Activated T-cell treated with anti-CD3 and anti-CD28 coated beads, Interleukin-2, amount 50 U/mL, for 1 hour (primary cell): ENCODE measurements at regions not wholly inside any gene's neighbourhood (a gene's known extent, or its start where the extent isn't known, plus 50 kb on each side); places are given as distances from the start of the nearest gene placed in this dataset.

ENCODE experiments used
- DNase-seq: peaks from one replicate; pipeline ENCODE4 v3.0.0-alpha.2; 2020

DNA sequence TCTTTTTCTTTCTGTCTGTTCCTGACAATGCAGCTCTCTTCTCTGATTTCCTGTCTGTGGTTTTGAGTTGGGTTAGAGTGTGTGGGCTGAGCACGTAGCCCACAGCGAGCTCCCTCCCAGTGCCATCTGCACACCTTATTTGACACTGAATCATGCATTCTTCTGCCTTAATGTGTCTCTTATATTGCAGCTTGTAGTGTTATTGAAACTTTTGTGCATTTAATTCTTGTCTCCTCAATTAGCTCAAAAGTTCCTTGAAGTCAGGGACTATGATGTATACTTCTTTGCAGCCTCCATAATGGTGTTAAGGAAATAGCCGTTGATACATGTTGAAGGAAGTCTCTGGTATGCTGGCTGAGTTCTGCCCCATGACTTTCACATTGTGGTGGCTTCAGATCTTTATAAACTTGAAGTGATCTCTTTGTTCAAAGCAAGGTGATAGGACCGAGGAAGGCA is 576.2 kb upstream of the CLINT1 start:
- peak; percentile 21 for DNase-seq

DNA sequence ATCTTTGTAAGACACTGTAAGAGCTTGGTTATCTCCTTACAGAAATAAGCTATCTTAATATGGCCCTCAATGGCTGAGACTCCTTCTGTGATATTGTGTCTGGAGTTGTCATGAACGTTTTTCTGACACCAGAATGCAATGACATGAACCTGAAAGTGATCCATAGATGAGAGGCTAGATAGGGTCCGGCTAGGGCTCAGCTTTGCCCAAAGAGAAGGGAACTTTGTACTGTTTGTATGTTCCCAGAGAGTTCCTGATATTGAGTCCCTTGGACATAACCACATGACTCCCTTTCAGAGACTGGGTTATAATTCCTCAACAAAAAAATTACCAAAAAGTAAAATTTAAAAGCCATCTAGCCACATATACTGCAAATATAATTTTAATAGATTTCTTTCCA is 575.8 kb upstream of the CLINT1 start:
- DNase-seq = no peak

DNA sequence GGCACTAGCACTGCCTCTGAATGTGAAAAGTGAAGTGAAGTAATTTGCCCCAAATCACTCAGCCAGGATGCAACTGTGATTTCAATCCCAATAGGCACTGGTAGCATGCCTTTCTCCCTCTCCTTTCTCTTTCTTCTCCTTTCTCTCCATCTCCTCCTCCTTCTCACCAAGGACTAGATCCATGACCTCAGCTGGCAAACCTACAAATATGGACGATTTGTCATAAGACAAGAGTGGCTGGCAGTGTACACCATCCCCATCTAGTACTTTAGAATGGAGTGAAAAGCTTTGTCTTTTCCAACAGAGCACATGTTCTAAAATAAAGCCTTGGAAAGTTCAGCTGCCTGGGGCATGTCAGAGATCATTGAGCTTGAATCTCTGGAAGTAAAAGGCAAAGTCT is 574.7 kb upstream of the CLINT1 start:
- no peak for DNase-seq

DNA sequence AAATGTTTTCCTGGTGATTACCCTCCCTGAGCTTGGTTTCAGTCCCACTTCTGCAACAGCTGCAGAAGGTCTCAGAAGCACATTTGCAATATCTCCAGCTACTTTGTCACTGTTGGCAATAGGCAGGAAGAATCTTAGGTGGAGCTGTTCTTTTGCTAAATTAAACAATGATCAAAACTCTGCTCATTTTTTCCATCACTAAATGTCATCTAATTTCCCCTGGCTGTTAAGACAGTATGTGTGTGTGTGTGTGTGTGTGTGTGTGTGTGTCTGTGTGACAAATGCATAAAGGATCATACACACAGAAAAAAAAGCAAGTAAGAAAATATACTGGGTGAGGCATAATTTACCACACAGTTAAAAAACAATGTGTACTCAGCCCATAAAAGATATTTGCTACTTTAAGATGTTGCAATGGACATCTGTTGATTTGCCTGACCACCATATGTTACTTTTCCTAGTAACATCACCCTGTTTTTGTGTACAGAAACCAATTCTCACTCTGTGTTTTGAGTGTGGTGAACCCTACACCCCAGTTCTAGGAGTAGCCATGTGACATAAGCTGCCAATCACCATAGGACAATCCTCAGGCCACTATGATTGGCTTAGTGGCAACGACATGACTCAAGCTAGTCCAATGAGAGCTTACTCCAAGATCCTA is 572.6 kb upstream of the CLINT1 start:
- DNase-seq = no peak

DNA sequence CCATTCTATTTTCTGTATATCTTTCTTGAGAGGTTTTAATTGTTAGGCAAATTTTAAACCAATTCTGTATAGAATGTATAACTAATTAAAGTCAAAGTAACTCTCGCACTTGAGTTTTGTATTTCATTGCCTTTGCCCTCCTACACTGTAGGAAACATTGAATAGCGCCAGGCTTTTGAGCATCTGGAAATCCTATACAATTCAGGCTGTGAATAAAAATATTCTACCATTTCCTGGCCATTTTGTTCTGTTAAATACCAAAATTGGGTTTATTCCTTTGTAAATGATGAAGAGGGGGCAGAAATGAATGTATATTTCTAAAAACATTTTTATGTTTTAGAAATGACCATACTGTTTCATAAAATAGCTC is 571.8 kb upstream of the CLINT1 start:
- DNase-seq = no peak

DNA sequence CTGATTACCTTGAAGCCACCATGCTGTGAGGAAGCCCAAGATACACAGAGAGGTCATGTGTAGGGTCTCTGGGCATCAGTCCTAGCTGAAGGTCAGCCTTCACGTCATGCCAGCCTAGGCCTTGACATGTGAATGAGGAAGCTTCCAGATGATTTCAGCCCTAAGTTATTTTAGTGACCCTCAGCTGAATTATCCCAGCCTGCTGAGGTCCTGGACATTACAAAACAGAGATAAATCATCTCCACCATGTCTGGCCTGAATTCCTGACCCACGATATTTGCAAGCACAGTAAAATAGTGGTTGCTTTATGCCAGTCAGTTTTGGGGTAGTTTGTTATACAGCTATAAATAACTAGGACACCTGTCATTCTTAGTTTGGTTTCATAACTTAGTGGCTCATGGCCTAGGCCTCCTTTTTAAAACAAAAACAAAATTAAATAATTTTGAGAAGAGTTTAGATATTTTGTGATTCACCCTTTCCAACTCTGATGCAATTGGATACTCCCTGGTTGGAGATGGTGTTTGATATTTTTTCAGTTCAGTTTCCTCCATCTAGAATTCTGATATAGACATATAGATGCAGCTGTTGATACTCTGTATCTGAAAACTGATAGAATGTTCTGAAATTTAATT is 571.3 kb upstream of the CLINT1 start:
- DNase-seq = no peak

DNA sequence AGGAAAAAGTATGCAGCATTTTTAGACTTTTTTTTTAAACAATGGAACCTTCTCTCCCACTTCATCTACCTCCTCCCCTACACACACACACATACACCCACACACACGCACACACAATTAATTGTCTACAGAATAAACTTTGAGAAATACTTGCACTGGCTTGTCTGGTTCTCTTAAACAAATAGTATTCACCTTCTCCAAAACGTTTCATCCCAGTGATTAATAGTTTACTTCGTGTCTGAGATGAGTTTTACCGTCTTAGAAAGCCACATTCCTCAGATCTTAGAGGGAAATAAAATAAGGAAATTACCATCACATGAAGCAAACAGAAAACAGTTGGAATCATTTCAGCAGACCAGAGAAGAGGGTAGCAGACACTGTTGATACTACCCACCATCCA is 570.6 kb upstream of the CLINT1 start:
- DNase-seq = no peak

DNA sequence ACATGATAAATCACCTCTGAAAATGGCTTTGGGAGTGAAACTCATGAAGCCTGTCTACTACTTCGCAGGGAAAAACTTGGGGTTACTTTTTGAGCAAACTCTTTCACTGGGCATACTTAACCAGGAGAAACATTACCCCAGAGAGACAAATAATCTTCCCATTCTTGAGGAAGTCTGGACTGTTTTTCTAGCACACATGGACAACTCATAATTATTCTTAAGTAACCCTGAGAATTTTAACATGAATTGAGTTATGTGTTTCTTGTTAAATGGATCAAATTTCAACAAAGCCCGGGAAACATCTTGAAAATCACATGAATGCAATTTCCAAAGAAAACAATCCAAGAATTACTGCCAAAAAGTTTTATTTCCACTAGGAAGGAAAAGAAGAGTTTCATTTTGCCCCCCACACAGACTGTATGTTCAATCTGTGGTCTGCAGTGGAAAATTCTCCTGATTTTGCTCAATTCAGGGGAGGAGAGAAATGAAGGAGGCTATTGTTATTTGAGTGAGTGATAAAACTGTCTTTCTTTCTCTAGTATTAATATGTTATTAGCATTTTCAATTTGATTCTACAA is 564.8 kb upstream of the CLINT1 start:
- DNase-seq = no peak

DNA sequence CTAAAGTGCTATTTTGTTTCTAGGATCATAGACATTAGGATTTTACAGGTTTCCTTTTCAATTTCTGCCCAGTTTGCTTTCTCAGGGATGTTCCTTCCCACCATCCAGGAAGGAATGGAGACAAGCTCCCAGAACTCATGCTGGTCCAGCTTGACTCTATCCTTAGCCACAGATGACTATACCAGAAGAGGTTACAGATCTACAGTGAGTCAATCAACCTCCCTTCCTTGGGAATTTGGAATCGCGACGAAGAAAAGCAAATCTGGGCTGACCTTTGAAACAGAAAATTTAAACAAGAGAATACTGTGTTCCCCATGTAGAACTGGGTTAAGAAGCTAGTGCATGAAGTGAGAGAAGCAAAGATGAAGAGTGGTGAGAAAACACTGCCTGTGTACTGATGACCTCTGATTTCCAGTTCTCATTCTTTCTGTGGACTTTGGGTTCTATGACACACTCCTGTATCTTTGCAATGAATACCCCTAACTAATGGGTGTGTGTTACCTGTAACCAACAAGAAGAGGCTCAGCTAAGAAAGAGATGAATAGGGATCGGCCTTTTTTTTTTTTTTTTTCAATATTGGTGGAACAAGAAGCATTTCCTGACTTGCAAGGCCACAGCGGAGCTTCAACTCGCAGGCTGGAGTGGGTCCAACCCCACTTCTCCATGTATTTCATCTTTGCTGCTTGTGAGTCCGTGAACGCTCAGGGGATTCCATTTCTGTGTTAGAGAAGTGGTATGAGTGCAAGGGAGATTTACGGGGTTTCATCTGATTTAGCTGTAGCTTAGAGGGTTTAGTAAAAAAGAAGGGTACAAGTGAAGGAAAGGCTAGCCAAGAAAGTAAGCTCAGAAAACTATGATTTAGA is 563.9 kb upstream of the CLINT1 start:
- DNase-seq = no peak

DNA sequence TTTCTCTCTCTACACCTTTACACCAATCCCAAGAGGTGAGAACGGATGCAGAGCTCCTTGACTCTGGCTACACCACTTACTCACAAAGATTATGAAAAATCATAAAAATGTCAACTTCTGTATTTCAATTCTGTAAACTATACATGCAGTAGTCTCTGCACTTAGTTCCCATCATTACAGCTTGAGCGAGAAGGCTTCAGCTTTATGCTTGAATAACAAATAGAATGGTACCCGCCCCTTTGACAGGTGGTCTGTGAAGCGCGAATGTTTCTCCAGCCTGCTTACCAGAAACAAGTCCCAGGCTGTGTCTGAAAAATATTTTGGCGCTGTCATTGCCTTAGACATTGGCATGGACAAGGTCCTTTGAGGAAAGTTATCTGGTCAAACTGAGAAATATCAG is 562.4 kb upstream of the CLINT1 start:
- DNase-seq = no peak

DNA sequence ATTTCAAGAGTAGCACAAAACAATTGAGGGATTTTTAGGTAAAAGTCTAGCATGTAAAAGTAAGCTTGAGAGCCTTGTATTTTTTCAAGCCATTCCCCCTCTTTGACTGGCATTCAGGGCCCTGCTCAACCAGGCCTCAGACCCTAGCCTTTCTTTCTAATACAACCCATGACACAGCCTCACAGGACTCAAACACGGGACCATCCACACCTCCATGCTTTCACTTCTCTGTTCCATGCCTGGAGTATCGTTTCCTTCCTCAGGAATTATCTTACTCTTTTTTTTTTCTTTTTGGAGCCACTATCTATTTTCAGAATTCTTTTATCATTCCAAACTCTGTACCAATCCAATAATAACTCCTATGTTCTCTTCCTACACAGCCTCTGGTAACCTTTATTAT is 560.2 kb upstream of the CLINT1 start:
- no peak for DNase-seq

DNA sequence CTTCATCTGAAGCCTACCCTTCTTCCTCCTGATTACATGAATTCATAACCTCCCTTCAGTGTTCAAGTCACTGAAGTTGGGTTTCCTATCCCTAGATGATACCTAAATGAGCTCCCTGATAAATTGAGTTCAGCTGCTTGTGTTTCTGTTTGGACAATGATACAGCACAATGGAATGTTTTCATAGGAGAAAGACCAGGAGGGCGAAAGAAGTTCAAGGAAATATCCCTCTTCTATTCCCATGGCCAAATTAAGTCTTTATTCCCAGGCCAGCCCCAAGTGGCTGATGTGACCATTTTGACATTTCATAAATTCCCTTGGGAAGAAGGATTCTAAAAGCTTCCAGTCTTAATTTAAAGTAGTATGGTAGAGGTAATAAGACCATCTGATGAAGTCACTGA is 555.8 kb upstream of the CLINT1 start:
- no peak for DNase-seq

DNA sequence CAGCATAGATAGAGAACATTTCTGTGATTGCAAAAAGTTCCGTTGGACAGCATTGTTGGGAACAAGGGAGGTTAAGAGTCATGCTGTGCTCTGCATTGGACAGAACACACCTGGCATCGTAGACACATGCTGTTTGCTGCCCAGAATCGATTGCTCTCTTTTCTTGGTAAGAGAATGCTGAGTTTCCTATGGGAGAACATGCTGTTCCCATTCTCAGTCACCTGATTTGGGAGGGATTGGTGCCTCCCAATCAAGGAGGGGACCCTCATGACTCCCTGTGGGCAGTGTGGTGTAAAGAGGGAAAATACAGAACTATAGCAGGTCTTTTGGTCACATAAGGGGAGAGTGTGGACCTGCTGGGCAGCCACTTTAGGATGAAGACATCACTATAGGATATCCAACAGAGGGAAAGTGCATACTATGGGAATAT is 555.4 kb upstream of the CLINT1 start:
- DNase-seq = no peak

DNA sequence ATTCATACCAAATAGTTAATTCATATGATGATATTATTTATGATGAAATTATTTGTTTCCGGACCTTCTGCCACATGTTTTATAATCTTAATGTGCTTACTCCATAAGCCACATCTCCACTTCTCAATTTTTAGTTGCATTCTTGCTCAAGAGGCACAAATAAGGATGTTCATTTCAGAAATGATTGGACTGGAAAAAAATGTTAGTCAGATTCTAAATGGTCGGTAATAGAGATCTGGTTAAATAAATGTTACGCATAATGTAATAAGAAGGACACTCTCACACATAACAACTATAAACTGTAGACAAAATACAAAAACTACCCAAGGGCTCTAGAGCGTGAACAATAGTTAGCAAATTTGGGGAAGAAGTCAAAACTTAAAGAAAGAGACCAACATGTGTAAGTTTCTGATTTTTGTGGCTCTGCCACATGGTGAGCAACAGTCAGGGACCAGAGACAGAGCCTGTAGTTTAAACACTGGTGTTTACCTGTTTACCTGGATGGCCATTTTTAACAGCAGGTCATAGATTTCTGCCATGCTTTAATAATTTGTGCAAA is 554.3 kb upstream of the CLINT1 start:
- DNase-seq = no peak

DNA sequence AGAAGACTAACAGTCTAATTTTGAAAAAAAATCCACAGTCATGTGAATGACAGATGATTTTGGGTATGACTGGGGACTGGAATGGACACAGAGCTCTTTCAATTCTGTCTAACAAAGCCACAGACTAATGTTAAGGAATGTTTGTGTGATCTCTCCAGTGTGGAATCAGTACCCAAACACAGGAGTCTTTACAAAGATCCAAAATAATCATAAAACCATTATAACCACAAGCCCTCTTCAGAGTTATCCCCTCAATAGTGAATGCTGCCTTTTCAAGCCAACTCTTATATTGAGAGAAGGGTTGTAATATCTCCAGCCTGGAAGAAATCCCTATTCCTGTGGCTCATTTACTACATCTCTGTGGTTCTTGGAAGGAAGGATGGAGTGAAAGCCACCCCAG is 552.0 kb upstream of the CLINT1 start:
- DNase-seq = no peak

DNA sequence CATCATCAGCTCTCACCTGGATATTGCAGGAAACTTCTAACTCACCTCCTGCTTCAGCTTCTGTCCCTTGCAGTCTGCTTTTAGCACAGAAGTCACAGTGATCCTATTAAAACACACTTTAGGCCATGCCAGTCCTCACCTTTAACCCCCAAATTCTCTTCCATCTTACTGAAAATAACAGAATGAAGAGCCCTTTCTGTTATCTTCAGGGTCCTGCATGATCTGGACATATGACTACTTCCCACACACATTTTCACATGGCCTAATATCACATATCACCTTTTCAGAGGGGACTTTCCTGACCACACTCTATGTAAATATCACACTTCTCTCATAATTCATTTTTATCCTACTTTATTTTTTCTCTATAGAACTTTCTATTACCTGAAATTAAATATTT is 550.6 kb upstream of the CLINT1 start:
- no peak for DNase-seq

DNA sequence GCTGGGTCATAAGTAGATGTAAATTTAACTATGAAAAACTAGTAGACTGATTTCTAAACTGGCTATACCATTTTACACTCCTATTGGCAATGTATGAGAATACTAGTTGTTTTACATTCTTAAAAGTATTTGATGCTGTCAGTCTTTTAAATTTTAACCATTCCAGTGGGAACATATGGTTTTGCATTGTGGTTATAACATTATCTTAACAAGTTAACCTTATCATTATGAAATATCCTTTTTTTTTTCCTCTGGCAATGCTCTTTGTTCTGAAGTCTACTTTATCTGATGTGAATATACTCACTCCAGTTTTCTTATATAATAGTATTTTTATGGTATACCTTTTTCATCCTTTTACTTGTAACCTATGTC is 548.9 kb upstream of the CLINT1 start:
- no peak for DNase-seq

DNA sequence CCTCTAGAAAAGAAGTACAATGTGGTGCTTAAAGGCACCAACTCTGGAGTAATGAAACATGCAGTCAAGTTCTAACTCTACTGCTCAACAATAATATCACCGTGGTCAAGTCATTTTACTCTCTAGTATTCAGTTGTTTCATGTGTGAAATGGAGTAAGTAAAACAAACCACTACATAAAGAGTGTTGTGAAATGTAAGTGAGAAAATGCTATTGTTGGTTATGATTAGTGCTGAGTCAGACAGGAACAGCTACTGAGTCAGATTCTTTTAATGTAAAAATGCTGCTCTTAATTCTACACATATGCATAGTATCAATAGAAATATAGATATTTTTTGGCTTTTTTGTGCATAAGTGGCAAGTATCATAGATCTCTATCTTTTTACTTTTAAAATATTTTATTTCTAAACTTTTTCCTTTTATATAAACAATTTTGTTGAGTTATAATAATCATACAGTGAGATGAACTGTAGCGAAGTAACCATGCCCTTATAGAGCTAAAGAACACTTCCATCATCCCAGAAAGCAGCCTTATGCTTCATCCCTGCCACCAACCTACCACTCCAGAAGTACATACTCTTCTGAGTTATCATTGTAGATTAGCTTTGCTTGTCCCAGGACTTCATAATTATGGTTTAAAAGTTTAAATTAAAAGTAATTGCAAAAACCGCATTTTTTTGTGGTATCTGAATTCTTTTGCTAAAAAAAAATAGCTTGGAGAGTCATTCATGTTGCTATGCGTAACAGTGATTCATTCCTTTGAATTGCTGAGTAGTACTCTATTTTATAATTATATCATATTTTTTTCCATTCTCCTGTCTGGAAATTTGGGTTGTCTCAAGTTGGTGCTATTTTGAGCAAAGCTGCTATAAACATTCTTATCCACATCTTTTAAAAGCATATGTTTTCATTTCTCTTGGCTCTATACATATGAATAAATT is 548.2 kb upstream of the CLINT1 start:
- DNase-seq = no peak

DNA sequence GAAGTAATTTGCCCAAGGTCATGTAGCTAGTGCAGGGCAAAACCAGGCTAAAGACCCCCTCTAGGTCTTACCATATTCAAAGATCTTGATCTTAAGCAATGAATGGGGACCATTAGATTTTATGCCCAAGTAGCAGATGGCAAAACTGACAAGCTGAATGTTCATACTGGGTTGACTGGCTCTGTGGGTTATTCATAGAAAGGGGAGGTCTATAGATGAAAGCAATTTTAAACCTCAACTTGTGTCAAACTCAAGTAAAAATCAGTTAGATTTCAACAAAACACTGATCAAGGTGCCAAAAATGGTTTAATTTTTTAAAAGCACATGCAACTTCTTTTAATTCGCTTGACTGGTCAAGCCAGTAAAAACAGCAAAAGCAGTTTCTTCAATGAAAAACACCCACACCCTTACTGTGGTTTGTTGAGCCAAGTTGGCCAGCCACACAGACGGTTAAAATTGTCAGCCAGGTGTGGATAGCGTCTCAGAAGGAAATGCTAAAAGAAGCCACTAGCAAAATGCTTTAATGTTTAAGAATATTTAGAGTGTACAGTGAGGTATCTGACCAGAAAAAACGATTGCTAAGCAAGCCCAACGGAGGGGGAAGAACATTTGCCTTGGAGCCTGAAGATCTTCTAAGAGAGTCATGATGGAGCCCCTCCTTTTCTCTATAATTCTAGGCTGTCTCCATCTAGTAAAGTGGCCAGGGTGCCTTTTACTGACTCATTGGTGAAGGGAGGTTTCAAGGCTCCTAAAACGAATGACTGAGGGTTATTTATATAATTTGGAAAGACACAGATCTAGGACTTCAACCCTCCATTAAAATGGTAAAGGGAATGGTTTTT is 539.6 kb upstream of the CLINT1 start:
- DNase-seq = no peak

DNA sequence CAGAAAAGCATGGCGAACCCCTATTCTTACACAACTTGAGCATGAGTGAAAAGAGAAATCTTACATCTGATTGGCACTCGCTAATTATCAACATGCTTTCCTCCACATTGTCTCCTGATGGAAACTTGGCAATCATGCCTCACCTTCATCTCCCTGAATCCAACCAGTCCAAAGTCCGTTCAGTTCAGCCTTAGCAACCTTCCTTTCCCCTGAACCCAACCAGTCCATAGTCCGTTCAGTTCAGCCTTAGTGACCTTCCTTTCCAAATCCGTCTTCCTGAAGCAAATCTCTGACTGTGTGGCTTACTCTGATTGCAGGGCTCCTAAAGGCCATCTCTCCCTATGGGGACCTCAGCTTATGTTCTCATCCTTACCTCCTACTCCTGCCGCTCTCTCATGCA is 538.3 kb upstream of the CLINT1 start:
- no peak for DNase-seq

DNA sequence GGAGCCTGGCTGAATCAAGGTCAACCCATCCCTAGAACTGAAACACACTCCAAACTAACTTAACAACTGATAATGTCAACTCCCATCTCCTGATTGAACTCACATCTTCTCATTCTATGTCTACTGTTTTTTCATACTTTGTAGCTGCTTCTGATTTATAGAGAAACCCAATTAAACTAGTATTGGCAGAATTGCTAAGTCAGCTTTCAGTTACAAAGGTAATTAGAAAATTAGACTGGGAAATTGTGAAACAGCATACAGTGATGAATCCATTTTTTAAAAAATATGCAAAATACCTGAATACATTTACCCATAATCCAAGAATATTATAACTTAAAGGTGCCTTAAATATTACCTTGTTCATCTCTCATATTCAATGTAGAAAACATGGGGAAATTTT is 535.2 kb upstream of the CLINT1 start:
- DNase-seq = no peak
